KMS-11 (cell line): ENCODE measurements at regions not wholly inside any gene's neighbourhood (a gene's known extent, or its start where the extent isn't known, plus 50 kb on each side); places are given as distances from the start of the nearest gene placed in this dataset.

Source experiments
- H2AFZ ChIP-seq: fragments of 200-600 bp; sonication (generic); 2 replicates; pipeline ENCODE4 v1.6.1; 2016; ENCODE audit warnings: antibody characterized with exemption, mixed run types, low read depth
- H3K27ac ChIP-seq: fragments of 200-600 bp; sonication (generic); 2 replicates; pipeline ENCODE4 v1.6.1; 2016; ENCODE audit warnings: mild to moderate bottlenecking, mixed run types
- H3K27me3 ChIP-seq: fragments of 200-600 bp; sonication (generic); 2 replicates; pipeline ENCODE4 v1.6.1; 2017; ENCODE audit warnings: mild to moderate bottlenecking, low read depth, mixed run types, moderate library complexity; ENCODE audit not compliant: insufficient read depth
- H3K36me3 ChIP-seq: fragments of 200-600 bp; sonication (generic); 2 replicates; pipeline ENCODE4 v1.6.1; 2017; ENCODE audit warnings: mild to moderate bottlenecking, mixed run types; ENCODE audit not compliant: insufficient read depth
- H3K4me1 ChIP-seq: fragments of 200-600 bp; sonication (generic); 2 replicates; pipeline ENCODE4 v1.6.1; 2016; ENCODE audit warnings: mild to moderate bottlenecking, low read depth, mixed run types; ENCODE audit not compliant: poor library complexity, severe bottlenecking
- H3K4me2 ChIP-seq: fragments of 200-600 bp; sonication (generic); 2 replicates; pipeline ENCODE4 v1.7.0; 2016; ENCODE audit warnings: mild to moderate bottlenecking, mixed run types
- H3K4me3 ChIP-seq: fragments of 200-600 bp; sonication (generic); IDR thresholded peaks from 2 replicates; pipeline ENCODE4 v1.6.1; 2017; ENCODE audit warnings: low read depth, low read length, mixed read lengths; ENCODE audit not compliant: insufficient read depth
- H3K79me2 ChIP-seq: fragments of 200-600 bp; sonication (generic); 2 replicates; pipeline ENCODE4 v1.6.1; 2016; ENCODE audit warnings: low read depth, mixed run types; ENCODE audit not compliant: insufficient read depth
- H3K9ac ChIP-seq: fragments of 200-600 bp; sonication (generic); 2 replicates; pipeline ENCODE4 v1.6.1; 2016; ENCODE audit warnings: mild to moderate bottlenecking, mixed run types
- H4K20me1 ChIP-seq: fragments of 200-600 bp; sonication (generic); 2 replicates; pipeline ENCODE4 v1.6.1; 2016; ENCODE audit warnings: mild to moderate bottlenecking, mixed run types; ENCODE audit not compliant: insufficient read depth
- TF ChIP-seq, protein P1 (sequence below): fragments of 200-600 bp; sonication (generic); conservative IDR thresholded peaks from 2 replicates; pipeline ENCODE4 v1.6.1; 2017; ENCODE audit warnings: low read depth, mild to moderate bottlenecking, antibody characterized with exemption, low read length, moderate library complexity, mixed read lengths

DNA sequence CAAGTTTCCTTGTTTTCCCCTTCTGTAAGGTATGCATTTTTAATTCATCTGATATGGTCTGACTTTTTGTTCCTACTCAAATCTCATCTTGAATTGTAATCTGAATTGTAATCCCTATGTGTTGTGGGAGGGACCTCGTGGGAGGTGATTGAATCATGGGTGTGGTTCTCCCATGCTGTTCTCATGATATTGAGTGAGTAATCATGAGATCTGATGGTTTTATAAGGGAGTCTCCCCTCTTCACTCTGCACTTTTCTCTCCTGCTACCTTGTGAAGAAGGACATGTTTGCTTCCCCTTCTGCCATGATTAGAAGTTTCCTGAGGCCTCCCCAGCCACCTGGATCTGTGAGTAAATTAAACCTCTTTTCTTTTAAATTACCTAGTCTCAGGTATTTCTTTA, 476.1 kb downstream of the LPIN1 start:
- no peaks in the 10 kb centered on the region for H3K27me3 ChIP-seq
- TF ChIP-seq, protein P1, sequence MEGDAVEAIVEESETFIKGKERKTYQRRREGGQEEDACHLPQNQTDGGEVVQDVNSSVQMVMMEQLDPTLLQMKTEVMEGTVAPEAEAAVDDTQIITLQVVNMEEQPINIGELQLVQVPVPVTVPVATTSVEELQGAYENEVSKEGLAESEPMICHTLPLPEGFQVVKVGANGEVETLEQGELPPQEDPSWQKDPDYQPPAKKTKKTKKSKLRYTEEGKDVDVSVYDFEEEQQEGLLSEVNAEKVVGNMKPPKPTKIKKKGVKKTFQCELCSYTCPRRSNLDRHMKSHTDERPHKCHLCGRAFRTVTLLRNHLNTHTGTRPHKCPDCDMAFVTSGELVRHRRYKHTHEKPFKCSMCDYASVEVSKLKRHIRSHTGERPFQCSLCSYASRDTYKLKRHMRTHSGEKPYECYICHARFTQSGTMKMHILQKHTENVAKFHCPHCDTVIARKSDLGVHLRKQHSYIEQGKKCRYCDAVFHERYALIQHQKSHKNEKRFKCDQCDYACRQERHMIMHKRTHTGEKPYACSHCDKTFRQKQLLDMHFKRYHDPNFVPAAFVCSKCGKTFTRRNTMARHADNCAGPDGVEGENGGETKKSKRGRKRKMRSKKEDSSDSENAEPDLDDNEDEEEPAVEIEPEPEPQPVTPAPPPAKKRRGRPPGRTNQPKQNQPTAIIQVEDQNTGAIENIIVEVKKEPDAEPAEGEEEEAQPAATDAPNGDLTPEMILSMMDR = no peak
- no peaks in the 10 kb centered on the region for H3K79me2 ChIP-seq
- no peak overlapping the region for H3K9ac ChIP-seq
- H3K4me1 ChIP-seq = no peaks in the 10 kb centered on the region
- H3K27ac ChIP-seq = no peak overlapping the region
- no peak overlapping the region for H3K4me3 ChIP-seq
- H4K20me1 ChIP-seq = no peaks in the 10 kb centered on the region
- no peaks in the 10 kb centered on the region for H3K36me3 ChIP-seq
- H2AFZ ChIP-seq = no peak overlapping the region
- no peak overlapping the region for H3K4me2 ChIP-seq

DNA sequence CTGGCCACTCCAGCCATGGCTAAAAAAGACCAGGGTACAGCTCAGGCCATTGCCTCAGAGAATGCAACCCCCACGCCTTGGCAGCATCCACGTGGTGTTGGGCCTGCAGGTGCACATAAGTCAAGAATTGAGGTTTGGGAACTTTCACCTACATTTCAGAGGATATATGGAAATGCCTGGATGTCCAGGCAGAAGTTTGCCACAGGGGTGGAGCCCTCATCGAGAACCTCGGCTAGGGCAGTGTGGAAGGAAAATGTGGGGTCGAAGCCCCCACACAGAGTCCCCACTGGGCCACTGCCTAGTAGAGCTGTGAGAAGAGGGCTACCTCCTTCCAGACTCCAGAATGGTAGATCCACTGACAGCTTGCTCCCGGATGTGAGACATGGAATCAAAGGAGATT, 477.3 kb downstream of the LPIN1 start:
- TF ChIP-seq, protein P1 = no peak
- H3K36me3 ChIP-seq = no peaks in the 10 kb centered on the region
- no peaks in the 10 kb centered on the region for H3K27me3 ChIP-seq
- H2AFZ ChIP-seq = no peak overlapping the region
- no peak overlapping the region for H3K4me2 ChIP-seq
- no peak overlapping the region for H3K9ac ChIP-seq
- H3K4me3 ChIP-seq = no peak overlapping the region
- no peaks in the 10 kb centered on the region for H3K79me2 ChIP-seq
- no peaks in the 10 kb centered on the region for H4K20me1 ChIP-seq
- H3K4me1 ChIP-seq = no peaks in the 10 kb centered on the region
- H3K27ac ChIP-seq = no peak overlapping the region

DNA sequence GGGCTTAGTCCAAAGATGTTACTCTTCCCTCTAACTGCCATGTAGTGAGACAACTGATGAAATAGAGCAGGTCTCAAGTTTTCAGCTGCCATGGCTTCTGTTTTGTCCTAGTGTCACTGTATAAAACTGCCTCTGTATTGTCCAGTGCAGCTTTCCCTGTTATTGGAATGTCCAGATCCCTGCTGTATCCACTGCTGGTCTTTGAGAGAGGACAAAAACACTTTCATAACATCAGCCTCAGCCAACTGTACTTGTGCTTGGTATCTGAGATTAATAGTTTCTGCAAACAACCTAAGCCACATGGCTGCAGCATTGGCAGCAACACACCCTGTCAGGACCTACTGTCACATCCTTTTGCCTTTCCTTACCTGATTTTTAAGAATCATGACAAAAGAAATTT, 480.2 kb downstream of the LPIN1 start:
- Histone ChIP-seq H3K4me3 (no peak overlapping the region), H4K20me1 (no peaks in the 10 kb centered on the region), H3K79me2 (no peaks in the 10 kb centered on the region), H2AFZ (no peak overlapping the region), H3K4me1 (no peaks in the 10 kb centered on the region), H3K27ac (no peak overlapping the region), H3K36me3 (no peaks in the 10 kb centered on the region), H3K9ac (no peak overlapping the region), H3K27me3 (no peaks in the 10 kb centered on the region), H3K4me2 (no peak overlapping the region)
- TF ChIP-seq, protein P1 = no peak

DNA sequence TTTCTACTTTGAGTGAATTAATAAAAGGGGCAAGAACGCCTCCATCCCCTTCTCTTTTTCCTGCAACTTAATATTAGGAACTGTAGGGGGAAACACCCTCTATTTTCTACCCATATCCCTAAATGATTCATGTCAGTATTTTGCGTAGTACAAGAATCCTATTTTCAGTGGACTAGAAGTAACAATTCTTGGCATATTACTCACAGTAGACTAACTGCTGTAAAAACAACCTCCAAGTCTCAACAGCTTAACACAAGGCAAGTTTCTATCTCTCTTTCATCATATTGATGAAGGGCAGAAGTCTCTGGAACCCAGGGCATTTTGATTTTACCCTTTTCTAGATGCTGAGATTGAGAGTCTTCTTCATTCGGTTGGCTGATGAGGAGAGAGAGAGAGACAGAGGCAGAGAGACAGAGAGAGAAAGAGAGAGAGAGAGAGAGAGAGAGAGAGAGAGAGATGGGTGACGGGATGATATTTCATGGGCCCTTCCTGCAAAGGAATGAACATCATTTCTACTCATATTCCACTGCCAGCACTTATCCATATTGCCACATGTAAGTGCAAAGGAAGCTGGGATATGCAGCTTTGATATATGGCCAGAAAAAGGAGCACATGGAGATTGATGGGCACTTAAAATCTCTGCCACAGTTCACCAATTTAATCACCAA, 481.6 kb downstream of the LPIN1 start:
- Histone ChIP-seq H4K20me1 (no peaks in the 10 kb centered on the region), H2AFZ (no peak overlapping the region), H3K4me3 (no peak overlapping the region), H3K4me2 (no peak overlapping the region), H3K9ac (no peak overlapping the region), H3K27ac (no peak overlapping the region), H3K36me3 (no peaks in the 10 kb centered on the region), H3K4me1 (no peaks in the 10 kb centered on the region), H3K27me3 (no peaks in the 10 kb centered on the region), H3K79me2 (no peaks in the 10 kb centered on the region)
- TF ChIP-seq, protein P1 = no peak
